HCT116 (cell line): ENCODE measurements at regions not wholly inside any gene's neighbourhood (a gene's known extent, or its start where the extent isn't known, plus 50 kb on each side); places are given as distances from the start of the nearest gene placed in this dataset.

ENCODE experiments used
- ATAC-seq: fragments of 200-7000 bp; cut with Tn5 transposase; 2 replicates; pipeline ENCODE4 v1.9.1; 2020; ENCODE audit warnings: mild to moderate bottlenecking, moderate library complexity
- BruUV-seq: library from RNA; stranded (reverse); fragments of 400-500 nt; replicated peaks from 2 replicates; lab custom pipeline; 2021; lab: Mats Ljungman, UMichigan
- CTCF ChIA-PET: fragments of 300-600 bp; sonication (Branson Sonifier 250); formaldehyde crosslinking; loops from one replicate; lab custom pipeline; 2021; ENCODE audit warnings: antibody characterized with exemption; lab: Charles Lee
- POLR2A ChIA-PET: fragments of 300-600, 350-600 bp; sonication (Branson Sonifier 250); formaldehyde crosslinking; loops from one replicate; lab custom pipeline; 2021; ENCODE audit warnings: antibody characterized with exemption; lab: Charles Lee
- RAD21 ChIA-PET, 2 experiments: fragments of 300-600 bp; sonication (Branson Sonifier 250); formaldehyde crosslinking; loops; one replicate each; lab custom pipeline; 2023; ENCODE audit warnings: low total read pairs in 2 of 2; ENCODE audit not compliant: uncharacterized antibody in 2 of 2, unreplicated experiment in 2 of 2, low non-redundant PET in 1 of 2; lab: Charles Lee
- DNase-seq: peaks from one replicate; pipeline ENCODE4 v3.0.0-alpha.2; 2010; ENCODE audit warnings: low read depth, low spot score
- H2AFZ ChIP-seq: fragments of 200-600 bp; shearing (Covaris generic), sonication (generic); 2 replicates; pipeline ENCODE4 v1.6.1; 2017; ENCODE audit warnings: low read depth, mixed run types, mixed read lengths, antibody characterized with exemption, low read length; ENCODE audit not compliant: poor library complexity, severe bottlenecking
- H3K27ac ChIP-seq: 2 replicates; pipeline ENCODE4 v1.5.1; 2012; ENCODE audit warnings: low read depth, low read length
- H3K27me3 ChIP-seq: fragments of 200-600 bp; sonication (generic); 2 replicates; pipeline ENCODE4 v1.6.1; 2016; ENCODE audit warnings: mixed run types, low read length, mixed read lengths; ENCODE audit not compliant: insufficient read depth
- H3K36me3 ChIP-seq, 2 experiments: fragments of 200-500 bp in 1 of 2; fragments of 200-600 bp in 1 of 2; sonication (Bioruptor generic) in 1 of 2; sonication (generic) in 1 of 2; 2 replicates each; pipeline versions ENCODE4 v1.5.1 to v1.6.1; 2014 to 2016; ENCODE audit warnings: low read length in 2 of 2, inconsistent platforms in 1 of 2, mixed read lengths in 1 of 2, mixed run types in 1 of 2; ENCODE audit not compliant: insufficient read depth in 2 of 2, control insufficient read depth in 1 of 2
- H3K4me1 ChIP-seq, 2 experiments: fragments of 200-600 bp in 1 of 2; sonication (generic) in 1 of 2; 2 replicates each; pipeline versions ENCODE4 v1.5.1 to v1.6.1; 2012 to 2017; ENCODE audit warnings: low read length in 2 of 2, inconsistent platforms in 1 of 2, mild to moderate bottlenecking in 1 of 2, mixed read lengths in 1 of 2, mixed run types in 1 of 2, moderate library complexity in 1 of 2; ENCODE audit not compliant: insufficient read depth in 2 of 2, control insufficient read depth in 1 of 2
- H3K4me2 ChIP-seq: fragments of 200-600 bp; sonication (generic); 2 replicates; pipeline ENCODE4 v1.6.1; 2017; ENCODE audit warnings: mixed run types, low read length, mixed read lengths
- H3K4me3 ChIP-seq, 2 experiments: fragments of 200-600 bp in 1 of 2; sonication (generic) in 1 of 2; replicated peaks in 1 of 2; 2 replicates each; pipeline ENCODE4 v1.5.1; 2011 to 2016; ENCODE audit warnings: low read length in 2 of 2, control low read depth in 1 of 2, low read depth in 1 of 2, mild to moderate bottlenecking in 1 of 2, mixed read lengths in 1 of 2, mixed run types in 1 of 2
- H3K79me2 ChIP-seq: fragments of 200-600 bp; sonication (generic); 2 replicates; pipeline ENCODE4 v1.6.1; 2017; ENCODE audit warnings: mild to moderate bottlenecking, mixed run types, low read length, moderate library complexity, mixed read lengths; ENCODE audit not compliant: insufficient read depth
- H3K9ac ChIP-seq: fragments of 200-600 bp; sonication (generic); 2 replicates; pipeline ENCODE4 v1.6.1; 2016; ENCODE audit warnings: low read length, mixed read lengths
- H3K9me2 ChIP-seq: fragments of 200-600 bp; sonication (generic), shearing (Covaris generic); 2 replicates; pipeline ENCODE4 v1.6.1; 2017; ENCODE audit warnings: mixed run types, mild to moderate bottlenecking, moderate library complexity; ENCODE audit not compliant: insufficient read depth
- H3K9me3 ChIP-seq, 2 experiments: fragments of 200-500 bp in 1 of 2; fragments of 200-600 bp in 1 of 2; sonication (Bioruptor generic) in 1 of 2; sonication (generic) in 1 of 2; 2 replicates each; pipeline ENCODE4 v1.6.1; 2014 to 2017; ENCODE audit warnings: low read length in 2 of 2, mixed read lengths in 2 of 2, inconsistent platforms in 1 of 2, low read depth in 1 of 2, mild to moderate bottlenecking in 1 of 2, mixed run types in 1 of 2, moderate library complexity in 1 of 2; ENCODE audit not compliant: control insufficient read depth in 1 of 2, insufficient read depth in 1 of 2
- H4K20me1 ChIP-seq: fragments of 200-600 bp; sonication (generic), shearing (Covaris generic); 2 replicates; pipeline ENCODE4 v1.6.1; 2017; ENCODE audit warnings: mixed run types, mild to moderate bottlenecking, moderate library complexity; ENCODE audit not compliant: insufficient read depth
- CBX3 ChIP-seq: IDR thresholded peaks from 2 replicates; pipeline ENCODE4 v1.6.1; 2012; ENCODE audit warnings: low read depth
- ELF1 ChIP-seq: IDR thresholded peaks from 2 replicates; pipeline ENCODE4 v1.6.1; 2012; ENCODE audit warnings: low read depth, borderline replicate concordance
- EZH2 ChIP-seq: fragments of 200-600 bp; sonication (generic); IDR thresholded peaks from 2 replicates; pipeline ENCODE4 v1.6.1; 2017; ENCODE audit warnings: antibody characterized with exemption, mixed run types
- EZH2phosphoT487 ChIP-seq: fragments of 200-600 bp; IDR thresholded peaks from 2 replicates; pipeline ENCODE4 v1.6.1; 2018; ENCODE audit warnings: antibody characterized with exemption, borderline replicate concordance
- FOSL1 ChIP-seq: IDR thresholded peaks from 2 replicates; pipeline ENCODE4 v1.6.1; 2012; ENCODE audit warnings: low read depth
- JUND ChIP-seq: IDR thresholded peaks from 2 replicates; pipeline ENCODE4 v1.6.1; 2012
- POLR2A ChIP-seq: IDR thresholded peaks from 2 replicates; pipeline ENCODE4 v1.7.0; 2011; ENCODE audit warnings: borderline replicate concordance; ENCODE audit not compliant: insufficient read depth, insufficient read length; ENCODE audit errors: extremely low read depth
- RAD21 ChIP-seq: IDR thresholded peaks from 2 replicates; pipeline ENCODE4 v1.6.1; 2012; ENCODE audit warnings: low read depth, mild to moderate bottlenecking
- SIN3A ChIP-seq: IDR thresholded peaks from 2 replicates; pipeline ENCODE4 v1.6.1; 2012; ENCODE audit warnings: low read depth
- SP1 ChIP-seq: IDR thresholded peaks from 2 replicates; pipeline ENCODE4 v1.6.1; 2012; ENCODE audit warnings: low read depth
- SRF ChIP-seq: IDR thresholded peaks from 2 replicates; pipeline ENCODE4 v1.6.1; 2012; ENCODE audit warnings: low read depth
- YY1 ChIP-seq: IDR thresholded peaks from 2 replicates; pipeline ENCODE4 v1.6.1; 2011; ENCODE audit warnings: low read length, low read depth, moderate library complexity, mild to moderate bottlenecking; ENCODE audit not compliant: insufficient replicate concordance; ENCODE audit errors: extremely low read depth
- ZNF274 ChIP-seq: fragments of 200-500 bp; sonication (Bioruptor generic); IDR thresholded peaks from 2 replicates; pipeline ENCODE4 v1.6.1; 2014; ENCODE audit warnings: mild to moderate bottlenecking, low read depth, low read length, inconsistent platforms
- intact Hi-C: fragments of 100-400 bp; cut with micrococcal nuclease; formaldehyde crosslinking; loops from 2 replicates; pipeline ENCODE4 v1.10.0; 2022
- TF ChIP-seq, protein P1 (sequence below): IDR thresholded peaks from 2 replicates; pipeline ENCODE4 v1.6.1; 2012; ENCODE audit warnings: low read depth

DNA sequence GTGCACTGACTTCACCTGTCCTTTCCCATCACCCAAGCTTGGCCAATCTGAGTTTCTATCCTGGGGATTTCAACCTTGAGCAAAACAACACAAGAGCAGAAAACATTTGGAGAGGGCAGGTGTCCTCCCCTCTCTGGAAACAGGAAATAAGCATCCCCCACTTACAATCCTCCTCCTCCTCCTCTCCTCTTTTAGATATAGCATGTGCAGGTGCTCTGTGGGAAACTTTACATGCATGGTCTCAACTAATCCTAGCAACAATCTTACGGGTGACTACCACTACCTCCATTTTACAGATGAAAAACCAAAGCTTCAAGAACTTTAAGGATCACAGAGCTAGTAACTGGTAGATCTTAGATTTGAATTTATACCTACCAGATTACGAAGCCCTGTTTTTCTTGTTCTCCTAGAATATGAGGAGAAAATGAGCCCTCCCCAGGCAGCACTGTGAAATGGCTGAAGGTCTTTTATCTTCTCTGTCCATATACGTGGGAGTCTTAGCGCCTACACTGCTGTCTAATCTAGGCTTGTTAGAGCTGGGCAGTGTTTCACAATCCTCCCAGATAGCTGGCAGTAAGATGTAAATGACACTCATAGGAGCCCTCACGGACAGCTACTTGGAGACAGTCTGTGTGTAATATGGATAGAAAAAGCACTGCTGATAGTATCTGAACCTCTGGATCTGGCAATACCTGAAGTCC is 301.2 kb upstream of the PROK2 start:
- no peaks in the 10 kb centered on the region for H3K9me2 ChIP-seq
- intact Hi-C loops = no loop called here
- H3K4me1 ChIP-seq = no peaks in the 10 kb centered on the region
- ChIA-PET POLR2A (no interaction called here), CTCF (no interaction called here), RAD21 (no interaction called here)
- TF ChIP-seq FOSL1 (no peak), SP1 (no peak), EZH2phosphoT487 (no peak), ELF1 (no peak), SRF (no peak), YY1 (no peak), RAD21 (no peak), POLR2A (no peak), ZNF274 (no peak), SIN3A (no peak), JUND (no peak), EZH2 (no peak), CBX3 (no peak)
- TF ChIP-seq, protein P1, sequence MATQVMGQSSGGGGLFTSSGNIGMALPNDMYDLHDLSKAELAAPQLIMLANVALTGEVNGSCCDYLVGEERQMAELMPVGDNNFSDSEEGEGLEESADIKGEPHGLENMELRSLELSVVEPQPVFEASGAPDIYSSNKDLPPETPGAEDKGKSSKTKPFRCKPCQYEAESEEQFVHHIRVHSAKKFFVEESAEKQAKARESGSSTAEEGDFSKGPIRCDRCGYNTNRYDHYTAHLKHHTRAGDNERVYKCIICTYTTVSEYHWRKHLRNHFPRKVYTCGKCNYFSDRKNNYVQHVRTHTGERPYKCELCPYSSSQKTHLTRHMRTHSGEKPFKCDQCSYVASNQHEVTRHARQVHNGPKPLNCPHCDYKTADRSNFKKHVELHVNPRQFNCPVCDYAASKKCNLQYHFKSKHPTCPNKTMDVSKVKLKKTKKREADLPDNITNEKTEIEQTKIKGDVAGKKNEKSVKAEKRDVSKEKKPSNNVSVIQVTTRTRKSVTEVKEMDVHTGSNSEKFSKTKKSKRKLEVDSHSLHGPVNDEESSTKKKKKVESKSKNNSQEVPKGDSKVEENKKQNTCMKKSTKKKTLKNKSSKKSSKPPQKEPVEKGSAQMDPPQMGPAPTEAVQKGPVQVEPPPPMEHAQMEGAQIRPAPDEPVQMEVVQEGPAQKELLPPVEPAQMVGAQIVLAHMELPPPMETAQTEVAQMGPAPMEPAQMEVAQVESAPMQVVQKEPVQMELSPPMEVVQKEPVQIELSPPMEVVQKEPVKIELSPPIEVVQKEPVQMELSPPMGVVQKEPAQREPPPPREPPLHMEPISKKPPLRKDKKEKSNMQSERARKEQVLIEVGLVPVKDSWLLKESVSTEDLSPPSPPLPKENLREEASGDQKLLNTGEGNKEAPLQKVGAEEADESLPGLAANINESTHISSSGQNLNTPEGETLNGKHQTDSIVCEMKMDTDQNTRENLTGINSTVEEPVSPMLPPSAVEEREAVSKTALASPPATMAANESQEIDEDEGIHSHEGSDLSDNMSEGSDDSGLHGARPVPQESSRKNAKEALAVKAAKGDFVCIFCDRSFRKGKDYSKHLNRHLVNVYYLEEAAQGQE = no peak
- H3K9ac ChIP-seq = no peak overlapping the region
- no peak overlapping the region for H3K27ac ChIP-seq
- no peaks in the 10 kb centered on the region for H3K36me3 ChIP-seq
- H3K79me2 ChIP-seq = no peaks in the 10 kb centered on the region
- no peak overlapping the region for H2AFZ ChIP-seq
- H3K4me3 ChIP-seq = no peak overlapping the region
- no peaks in the 10 kb centered on the region for H3K9me3 ChIP-seq
- H4K20me1 ChIP-seq = no peaks in the 10 kb centered on the region
- no peak overlapping the region for H3K4me2 ChIP-seq
- ATAC-seq (no peak), DNase-seq (no peak)
- H3K27me3 ChIP-seq = peaks cover 5% of the 10 kb centered on the region; the same call in 1 of the 2 replicates
- BruUV-seq = no TSS peak
